ENCODE measurements at regions not wholly inside any gene's neighbourhood (a gene's known extent, or its start where the extent isn't known, plus 50 kb on each side); places are given as distances from the start of the nearest gene placed in this dataset.

DNA sequence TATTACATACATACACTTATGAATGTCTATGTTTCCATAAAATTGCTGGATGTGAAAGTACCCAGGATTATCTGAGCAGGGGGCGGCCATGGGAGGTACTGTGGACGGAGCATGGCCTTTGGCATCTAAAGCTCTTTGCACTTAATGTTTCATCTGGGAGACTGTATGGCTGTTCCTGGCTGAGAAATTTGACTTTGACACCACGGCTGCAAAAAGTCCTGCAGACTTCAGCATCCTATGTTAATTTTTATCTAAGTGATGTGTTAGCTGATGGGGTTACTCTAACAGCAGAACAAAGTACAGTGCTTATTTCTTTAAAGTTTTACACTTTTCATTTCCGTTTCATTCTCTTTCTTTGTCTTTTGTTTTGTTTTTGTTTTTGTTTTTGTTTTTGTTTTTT, 139.8 kb upstream of the STX18 start:
- Histone ChIP-seq H3K27me3 (ENCODE audit: control insufficient read depth in 2 of 2, insufficient read depth in 2 of 2, low read length in 2 of 2) (no peaks in the 10 kb centered on the region), H3K36me3 (ENCODE audit: control insufficient read depth in 2 of 3, insufficient read depth in 3 of 3, low read length in 3 of 3) (no peaks in the 10 kb centered on the region), H3K4me3 (ENCODE audit: low read length) (no peak overlapping the region), H3K4me1 (ENCODE audit: control insufficient read depth in 2 of 2, insufficient read depth in 2 of 2, low read length in 2 of 2) (no peaks in the 10 kb centered on the region), H3K9me3 (ENCODE audit: control insufficient read depth in 2 of 3, low read length in 3 of 3) (no peaks in the 10 kb centered on the region), H3K27ac (ENCODE audit: low read depth, low read length) (no peak overlapping the region)
- H3K36me3 Mint-ChIP-seq: peaks cover 0 to 34% (median 12%) of the 10 kb centered on the region in 5 donors
- no peaks in the 10 kb centered on the region for H3K27me3 Mint-ChIP-seq
- H3K27ac Mint-ChIP-seq: no peak overlapping the region
- POLR2A ChIA-PET: no interaction called here
- CTCF ChIA-PET: no interaction called here
- intact Hi-C loops (cut with micrococcal nuclease): no loop called here
- no peaks in the 10 kb centered on the region for H3K9me3 Mint-ChIP-seq
- DNase-seq (no peak), ATAC-seq (no peak)
- H3K4me1 Mint-ChIP-seq: peaks cover 0 to 1% (median 0%) of the 10 kb centered on the region in 7 donors
- H3K4me3 Mint-ChIP-seq: no peak overlapping the region

DNA sequence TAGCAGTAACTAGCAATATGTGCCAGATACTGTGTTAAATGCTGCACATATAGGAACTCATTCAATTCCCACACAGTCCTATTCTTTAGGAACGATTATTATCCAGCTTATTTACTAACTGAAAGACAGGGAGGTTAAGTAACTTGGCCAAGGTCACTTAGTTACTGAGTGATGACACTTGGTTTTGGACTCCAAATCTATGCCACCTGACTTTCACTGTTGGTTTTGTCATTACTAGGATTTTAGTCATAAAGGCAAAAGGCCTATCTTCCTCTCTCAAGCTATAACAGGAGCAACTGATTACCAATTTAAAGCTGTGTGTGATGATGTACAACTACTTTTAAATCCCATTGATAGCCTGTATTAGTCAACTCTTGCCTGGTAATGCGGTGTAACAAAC, 138.9 kb upstream of the STX18 start:
- H3K9me3 Mint-ChIP-seq: no peaks in the 10 kb centered on the region
- Histone ChIP-seq H3K27ac (ENCODE audit: low read depth, low read length) (no peak overlapping the region), H3K27me3 (ENCODE audit: control insufficient read depth in 2 of 2, insufficient read depth in 2 of 2, low read length in 2 of 2) (no peaks in the 10 kb centered on the region), H3K9me3 (ENCODE audit: control insufficient read depth in 2 of 3, low read length in 3 of 3) (no peaks in the 10 kb centered on the region), H3K4me3 (ENCODE audit: low read length) (no peak overlapping the region), H3K4me1 (ENCODE audit: control insufficient read depth in 2 of 2, insufficient read depth in 2 of 2, low read length in 2 of 2) (no peaks in the 10 kb centered on the region), H3K36me3 (ENCODE audit: control insufficient read depth in 2 of 3, insufficient read depth in 3 of 3, low read length in 3 of 3) (no peaks in the 10 kb centered on the region)
- CTCF ChIA-PET: no interaction called here
- DNase-seq: no peak
- no peak overlapping the region for H3K4me3 Mint-ChIP-seq
- POLR2A ChIA-PET: no interaction called here
- no peak overlapping the region for H3K27ac Mint-ChIP-seq
- ATAC-seq: no peak
- no peaks in the 10 kb centered on the region for H3K27me3 Mint-ChIP-seq
- H3K36me3 Mint-ChIP-seq: peaks cover 0 to 36% (median 15%) of the 10 kb centered on the region in 5 donors
- intact Hi-C loops (cut with micrococcal nuclease): no loop called here
- H3K4me1 Mint-ChIP-seq: peaks cover 0 to 1% (median 0%) of the 10 kb centered on the region in 7 donors

GRCh38 chr4:4680243-4680642, 138.4 kb upstream of the STX18 start:
- Histone ChIP-seq H3K27ac (ENCODE audit: low read depth, low read length) (no peak overlapping the region), H3K27me3 (ENCODE audit: control insufficient read depth in 2 of 2, insufficient read depth in 2 of 2, low read length in 2 of 2) (no peaks in the 10 kb centered on the region), H3K4me1 (ENCODE audit: control insufficient read depth in 2 of 2, insufficient read depth in 2 of 2, low read length in 2 of 2) (no peaks in the 10 kb centered on the region), H3K9me3 (ENCODE audit: control insufficient read depth in 2 of 3, low read length in 3 of 3) (no peaks in the 10 kb centered on the region), H3K36me3 (ENCODE audit: control insufficient read depth in 2 of 3, insufficient read depth in 3 of 3, low read length in 3 of 3) (no peaks in the 10 kb centered on the region), H3K4me3 (ENCODE audit: low read length) (no peak overlapping the region)
- no peaks in the 10 kb centered on the region for H3K9me3 Mint-ChIP-seq
- POLR2A ChIA-PET: no interaction called here
- H3K4me1 Mint-ChIP-seq: peaks cover 0 to 1% (median 0%) of the 10 kb centered on the region in 7 donors
- ATAC-seq (no peak), DNase-seq (no peak)
- H3K27ac Mint-ChIP-seq: no peak overlapping the region
- H3K36me3 Mint-ChIP-seq: peaks cover 0 to 38% (median 19%) of the 10 kb centered on the region in 5 donors
- H3K4me3 Mint-ChIP-seq: no peak overlapping the region
- intact Hi-C loops (cut with micrococcal nuclease): no loop called here
- CTCF ChIA-PET: no interaction called here
- no peaks in the 10 kb centered on the region for H3K27me3 Mint-ChIP-seq

GRCh38 chr4:4677556-4678522, 136.0 kb upstream of the STX18 start:
- no peaks in the 10 kb centered on the region for H3K27me3 ChIP-seq (ENCODE audit: control insufficient read depth in 2 of 2, insufficient read depth in 2 of 2, low read length in 2 of 2)
- Mint-ChIP-seq H3K4me3 (no peak overlapping the region), H3K27ac (no peak overlapping the region), H3K9me3 (no peaks in the 10 kb centered on the region), H3K27me3 (no peaks in the 10 kb centered on the region), H3K4me1 (peaks cover 0 to 1% (median 0%) of the 10 kb centered on the region in 7 donors), H3K36me3 (peaks cover 0 to 51% (median 26%) of the 10 kb centered on the region in 5 donors)
- H3K4me1 ChIP-seq (ENCODE audit: control insufficient read depth in 2 of 2, insufficient read depth in 2 of 2, low read length in 2 of 2): no peaks in the 10 kb centered on the region
- no peaks in the 10 kb centered on the region for H3K9me3 ChIP-seq (ENCODE audit: control insufficient read depth in 2 of 3, low read length in 3 of 3)
- CTCF ChIA-PET: no interaction called here
- DNase-seq: no peak
- no peak overlapping the region for H3K4me3 ChIP-seq (ENCODE audit: low read length)
- intact Hi-C loops (cut with micrococcal nuclease): no loop called here
- POLR2A ChIA-PET: no interaction called here
- H3K36me3 ChIP-seq (ENCODE audit: control insufficient read depth in 2 of 3, insufficient read depth in 3 of 3, low read length in 3 of 3): no peaks in the 10 kb centered on the region
- ATAC-seq: no peak
- no peak overlapping the region for H3K27ac ChIP-seq (ENCODE audit: low read depth, low read length)

- ATAC-seq (no peak), DNase-seq (no peak)
- H3K4me1 ChIP-seq (ENCODE audit: control insufficient read depth in 2 of 2, insufficient read depth in 2 of 2, low read length in 2 of 2): no peaks in the 10 kb centered on the region
- no peaks in the 10 kb centered on the region for H3K9me3 ChIP-seq (ENCODE audit: control insufficient read depth in 2 of 3, low read length in 3 of 3)
- intact Hi-C loops (cut with micrococcal nuclease): no loop called here
- no peaks in the 10 kb centered on the region for H3K36me3 ChIP-seq (ENCODE audit: control insufficient read depth in 2 of 3, insufficient read depth in 3 of 3, low read length in 3 of 3)
- Mint-ChIP-seq H3K4me1 (peaks cover 0 to 1% (median 0%) of the 10 kb centered on the region in 7 donors), H3K9me3 (no peaks in the 10 kb centered on the region), H3K4me3 (no peak overlapping the region), H3K27ac (no peak overlapping the region), H3K27me3 (no peaks in the 10 kb centered on the region), H3K36me3 (peaks cover 0 to 46% (median 21%) of the 10 kb centered on the region in 5 donors)
- H3K27ac ChIP-seq (ENCODE audit: low read depth, low read length): no peak overlapping the region
- ChIA-PET POLR2A (no interaction called here), CTCF (no interaction called here)
- no peaks in the 10 kb centered on the region for H3K27me3 ChIP-seq (ENCODE audit: control insufficient read depth in 2 of 2, insufficient read depth in 2 of 2, low read length in 2 of 2)
- no peak overlapping the region for H3K4me3 ChIP-seq (ENCODE audit: low read length)
Measured at GRCh38 chr4:4675641-4676040, 133.8 kb upstream of the STX18 start.

- no peak overlapping the region for H3K27ac Mint-ChIP-seq
- POLR2A ChIA-PET: no interaction called here
- Histone ChIP-seq H3K4me1 (ENCODE audit: control insufficient read depth in 2 of 2, insufficient read depth in 2 of 2, low read length in 2 of 2) (no peaks in the 10 kb centered on the region), H3K27ac (ENCODE audit: low read depth, low read length) (no peak overlapping the region), H3K4me3 (ENCODE audit: low read length) (no peak overlapping the region), H3K36me3 (ENCODE audit: control insufficient read depth in 2 of 3, insufficient read depth in 3 of 3, low read length in 3 of 3) (no peaks in the 10 kb centered on the region), H3K9me3 (ENCODE audit: control insufficient read depth in 2 of 3, low read length in 3 of 3) (no peaks in the 10 kb centered on the region), H3K27me3 (ENCODE audit: control insufficient read depth in 2 of 2, insufficient read depth in 2 of 2, low read length in 2 of 2) (no peaks in the 10 kb centered on the region)
- peaks cover 0 to 42% (median 21%) of the 10 kb centered on the region in 5 donors for H3K36me3 Mint-ChIP-seq
- no peaks in the 10 kb centered on the region for H3K27me3 Mint-ChIP-seq
- ATAC-seq (no peak), DNase-seq (no peak)
- CTCF ChIA-PET: no interaction called here
- H3K9me3 Mint-ChIP-seq: no peaks in the 10 kb centered on the region
- peak overlapping the region in 1 of 10 donors; percentile 20 for H3K4me3 Mint-ChIP-seq
- peaks cover 0 to 1% (median 0%) of the 10 kb centered on the region in 7 donors for H3K4me1 Mint-ChIP-seq
- intact Hi-C loops (cut with micrococcal nuclease): no loop called here
Measured at GRCh38 chr4:4675051-4675581, 133.3 kb upstream of the STX18 start.

DNA sequence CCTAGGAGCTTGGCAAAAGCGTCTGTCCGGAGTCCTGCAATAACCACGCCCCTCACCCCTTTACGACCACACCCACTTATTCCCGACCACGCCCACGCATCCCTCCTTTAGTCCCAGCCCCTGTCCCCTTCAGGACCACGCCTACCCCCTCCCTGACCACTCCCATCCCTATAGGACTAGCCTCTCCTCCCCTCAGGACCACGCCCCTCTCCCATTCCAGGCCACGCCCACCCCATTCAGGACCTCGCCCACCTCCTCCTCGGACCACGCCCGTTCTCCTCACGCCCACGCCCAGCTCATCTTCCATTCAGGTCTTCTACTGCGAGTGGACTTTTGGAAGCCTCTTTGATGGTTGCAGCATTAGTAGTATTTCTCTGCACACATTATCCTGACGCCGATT, 131.2 kb upstream of the STX18 start:
- no peak overlapping the region for H3K4me3 ChIP-seq (ENCODE audit: low read length)
- H3K27me3 Mint-ChIP-seq: no peaks in the 10 kb centered on the region
- no peaks in the 10 kb centered on the region for H3K36me3 ChIP-seq (ENCODE audit: control insufficient read depth in 2 of 3, insufficient read depth in 3 of 3, low read length in 3 of 3)
- no peaks in the 10 kb centered on the region for H3K27me3 ChIP-seq (ENCODE audit: control insufficient read depth in 2 of 2, insufficient read depth in 2 of 2, low read length in 2 of 2)
- H3K4me1 ChIP-seq (ENCODE audit: control insufficient read depth in 2 of 2, insufficient read depth in 2 of 2, low read length in 2 of 2): no peaks in the 10 kb centered on the region
- DNase-seq (no peak), ATAC-seq (no peak)
- H3K9me3 Mint-ChIP-seq: no peaks in the 10 kb centered on the region
- no peaks in the 10 kb centered on the region for H3K9me3 ChIP-seq (ENCODE audit: control insufficient read depth in 2 of 3, low read length in 3 of 3)
- ChIA-PET POLR2A (no interaction called here), CTCF (no interaction called here)
- intact Hi-C loops (cut with micrococcal nuclease): no loop called here
- peaks cover 0 to 41% (median 23%) of the 10 kb centered on the region in 5 donors for H3K36me3 Mint-ChIP-seq
- H3K27ac Mint-ChIP-seq: no peak overlapping the region
- H3K4me3 Mint-ChIP-seq: no peak overlapping the region
- peaks cover 0 to 5% (median 0%) of the 10 kb centered on the region in 7 donors for H3K4me1 Mint-ChIP-seq
- no peak overlapping the region for H3K27ac ChIP-seq (ENCODE audit: low read depth, low read length)

Measured in naive thymus-derived CD4-positive, alpha-beta T cell (primary cell).